HG02973 (cell line): ENCODE measurements at regions not wholly inside any gene's neighbourhood (a gene's known extent, or its start where the extent isn't known, plus 50 kb on each side); places are given as distances from the start of the nearest gene placed in this dataset.

ENCODE experiments used
- ATAC-seq: cut with Tn5 transposase; IDR thresholded peaks from one replicate; pipeline ENCODE4 v1.9.1; 2021; ENCODE audit warnings: moderate library complexity; ENCODE audit not compliant: unreplicated experiment

- no peak for ATAC-seq
Measured at GRCh38 chrX:16222151-16222550, 54.9 kb downstream of the MAGEB17 start.

- no peak for ATAC-seq
Measured at GRCh38 chrX:16223385-16223784, 56.1 kb downstream of the MAGEB17 start.

- ATAC-seq = peak; percentile 58
Measured at GRCh38 chrX:16239211-16239610, 71.9 kb downstream of the MAGEB17 start.

- no peak for ATAC-seq
Measured at GRCh38 chrX:16240231-16240905, 73.1 kb downstream of the MAGEB17 start.

- ATAC-seq = no peak
Measured at GRCh38 chrX:16240968-16241367, 73.7 kb downstream of the MAGEB17 start.

DNA sequence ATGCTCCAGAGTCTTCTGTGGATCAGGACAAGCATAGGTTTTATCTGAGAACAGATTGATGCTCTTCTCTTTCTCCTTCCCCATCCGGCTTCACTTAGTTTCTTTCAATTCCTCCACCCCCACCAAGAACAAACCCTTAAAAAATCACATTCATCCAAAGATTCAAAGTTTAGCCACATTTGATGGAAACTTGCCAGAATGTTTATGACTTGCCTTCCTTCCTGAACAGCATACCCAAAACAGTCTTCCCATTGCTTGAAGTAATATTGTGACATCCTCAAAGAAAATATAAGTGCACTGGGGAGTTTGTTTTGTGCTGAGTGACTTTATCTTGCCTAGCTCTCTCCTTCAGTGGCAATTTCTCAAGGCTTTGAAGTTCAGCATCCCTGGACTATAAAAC, 83.0 kb downstream of the MAGEB17 start:
- no peak for ATAC-seq

DNA sequence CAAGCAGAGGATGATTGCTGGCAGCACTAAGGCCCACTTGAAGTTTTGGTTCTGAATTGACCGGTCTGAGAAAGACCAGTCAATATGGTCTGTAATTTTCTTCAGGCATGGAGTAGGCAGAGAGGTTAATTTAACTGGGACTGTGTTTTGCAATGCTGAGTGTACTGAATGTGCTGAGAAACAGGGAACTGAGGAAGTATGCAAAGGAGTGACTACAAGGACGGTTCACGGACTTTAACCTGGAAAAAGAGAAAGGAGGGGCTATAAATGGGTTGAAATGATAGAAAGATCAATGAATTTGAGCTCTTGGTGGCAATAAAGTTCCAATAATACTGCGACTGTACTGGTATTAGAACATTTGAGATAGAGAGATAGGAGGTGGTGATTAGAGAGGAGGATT, 84.5 kb downstream of the MAGEB17 start:
- ATAC-seq = no peak

- ATAC-seq = no peak
Measured at GRCh38 chrX:16258882-16259281, 91.6 kb downstream of the MAGEB17 start.

DNA sequence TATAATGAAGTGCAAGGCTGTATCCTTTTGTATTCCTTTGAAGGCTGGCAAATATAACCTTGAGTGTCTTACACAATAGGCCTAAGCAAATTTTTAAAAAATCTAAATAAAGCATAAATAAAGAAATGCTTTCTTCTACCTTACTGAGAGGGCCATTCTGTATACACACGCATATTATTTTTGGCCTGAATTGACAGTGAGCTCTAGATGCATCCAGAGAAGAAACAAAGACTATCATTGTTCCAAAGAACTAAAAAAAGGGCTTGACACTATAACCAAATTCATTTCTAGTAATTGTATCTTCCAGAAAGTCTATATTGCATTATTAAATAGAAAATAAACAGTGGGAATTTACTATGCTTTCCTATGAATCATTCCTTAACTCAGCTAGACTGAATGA, 100.2 kb downstream of the MAGEB17 start:
- ATAC-seq = no peak

DNA sequence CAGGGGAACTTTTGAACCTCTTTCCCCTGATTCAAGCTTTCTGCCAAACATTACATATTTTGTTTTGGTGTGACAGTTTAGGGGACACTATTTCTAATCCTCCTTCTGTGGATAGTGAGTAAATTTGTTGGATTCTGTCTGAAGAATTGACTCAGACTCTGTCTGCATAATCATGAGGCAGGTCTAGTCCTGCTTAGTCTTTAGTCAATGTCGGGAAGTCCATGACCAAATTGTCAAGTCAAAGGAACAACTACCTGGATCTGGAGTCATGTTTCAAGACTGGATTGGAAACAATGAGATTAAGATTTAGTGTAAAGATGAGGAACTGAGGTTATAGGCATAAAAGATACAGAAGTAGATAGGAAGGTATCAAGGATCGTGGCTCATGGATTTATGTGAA, 100.9 kb downstream of the MAGEB17 start:
- no peak for ATAC-seq

- ATAC-seq = no peak
Measured at GRCh38 chrX:16278927-16279326, 111.6 kb downstream of the MAGEB17 start.

DNA sequence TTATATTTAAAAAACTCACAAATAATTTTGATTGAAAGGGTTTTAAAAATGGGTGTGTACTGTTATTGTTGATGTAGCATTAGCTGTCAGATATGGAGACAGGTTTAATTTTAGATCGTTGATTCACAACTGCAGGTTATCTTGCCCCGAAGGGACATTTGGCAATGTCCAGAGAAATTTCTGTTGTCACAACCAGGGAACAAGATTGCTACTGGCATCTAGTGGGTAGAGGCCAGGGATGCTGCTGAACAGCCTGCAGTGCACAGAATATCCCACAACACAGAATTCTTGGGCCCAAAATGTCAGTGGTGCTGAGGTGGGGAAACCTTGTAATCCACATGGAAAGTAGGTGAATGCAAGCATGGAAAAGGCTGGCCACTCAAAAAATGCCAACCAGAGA, 114.9 kb downstream of the MAGEB17 start:
- no peak for ATAC-seq

- ATAC-seq = no peak
Measured at GRCh38 chrX:16284842-16285241, 117.6 kb downstream of the MAGEB17 start.

- ATAC-seq = no peak
Measured at GRCh38 chrX:16290997-16291396, 123.7 kb downstream of the MAGEB17 start.

DNA sequence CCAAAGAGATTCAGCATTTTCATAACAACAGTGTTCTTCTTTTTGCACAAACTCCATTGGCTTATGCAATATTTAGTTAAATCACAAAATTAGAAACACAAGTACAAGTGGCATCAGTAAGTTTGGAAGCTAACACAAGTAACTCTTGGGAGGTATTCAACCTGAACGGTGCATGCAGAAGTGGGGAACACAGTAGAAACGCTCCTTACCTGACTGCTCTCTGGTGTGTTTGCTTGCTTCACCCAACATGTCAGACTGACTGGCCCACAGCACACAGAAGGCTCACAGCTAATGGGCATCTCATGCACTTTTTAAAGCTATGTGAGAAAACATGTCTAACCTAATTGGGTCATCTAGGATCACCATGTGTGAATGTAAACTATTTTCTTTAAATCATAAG, 133.6 kb downstream of the MAGEB17 start:
- no peak for ATAC-seq

- no peak for ATAC-seq
Measured at GRCh38 chrX:16304751-16305150, 137.5 kb downstream of the MAGEB17 start.

- ATAC-seq = no peak
Measured at GRCh38 chrX:16305187-16305586, 137.9 kb downstream of the MAGEB17 start.

DNA sequence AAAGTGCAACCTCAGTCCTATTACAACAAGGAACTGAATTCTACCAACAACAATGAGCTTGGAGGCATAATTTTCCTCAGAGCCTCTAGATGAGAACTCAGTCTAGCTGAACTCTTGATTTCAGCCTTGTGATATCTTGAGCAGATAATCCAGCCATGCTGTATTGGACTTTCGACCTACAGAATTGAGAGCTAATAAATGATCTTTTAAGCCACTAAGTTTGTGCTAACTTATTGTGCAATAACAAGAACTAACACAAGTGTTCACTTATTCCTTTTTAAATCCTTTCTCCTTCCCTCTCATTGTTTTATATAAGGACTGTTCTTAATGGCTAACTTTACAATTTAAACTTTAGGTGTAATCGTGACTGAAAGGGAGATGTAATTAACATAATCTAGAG, 140.7 kb downstream of the MAGEB17 start:
- no peak for ATAC-seq

GRCh38 chrX:16308773-16309172, 141.5 kb downstream of the MAGEB17 start:
- ATAC-seq = no peak

GRCh38 chrX:16310326-16310725, 143.0 kb downstream of the MAGEB17 start:
- ATAC-seq = no peak

GRCh38 chrX:16311671-16312070, 144.4 kb downstream of the MAGEB17 start:
- no peak for ATAC-seq

- no peak for ATAC-seq
Measured at GRCh38 chrX:16312761-16313623, 145.7 kb downstream of the MAGEB17 start.
